ENCODE measurements at regions not wholly inside any gene's neighbourhood (a gene's known extent, or its start where the extent isn't known, plus 50 kb on each side); places are given as distances from the start of the nearest gene placed in this dataset.

- TF ChIP-seq CTCF (IDR thresholded peaks at IDR 0.05; ENCODE audit: low read depth, low read length): no peak
- TF ChIP-seq POLR2A (IDR thresholded peaks at IDR 0.05; ENCODE audit: extremely low read depth, insufficient read length): no peak
These were observed 554.2 kb downstream of the TUSC7 start for GRCh38 chr3:117263745-117264144.
